GM21447 (cell line): ENCODE measurements at regions not wholly inside any gene's neighbourhood (a gene's known extent, or its start where the extent isn't known, plus 50 kb on each side); places are given as distances from the start of the nearest gene placed in this dataset.
"Not testable (repeated sequence)": the region's sequence is repeated elsewhere in the genome, so short reads cannot be mapped to it uniquely, and the experiment has no call there.

ENCODE experiments used
- ATAC-seq: cut with Tn5 transposase; IDR thresholded peaks from one replicate; pipeline ENCODE4 v1.9.1; 2021; ENCODE audit not compliant: unreplicated experiment

DNA sequence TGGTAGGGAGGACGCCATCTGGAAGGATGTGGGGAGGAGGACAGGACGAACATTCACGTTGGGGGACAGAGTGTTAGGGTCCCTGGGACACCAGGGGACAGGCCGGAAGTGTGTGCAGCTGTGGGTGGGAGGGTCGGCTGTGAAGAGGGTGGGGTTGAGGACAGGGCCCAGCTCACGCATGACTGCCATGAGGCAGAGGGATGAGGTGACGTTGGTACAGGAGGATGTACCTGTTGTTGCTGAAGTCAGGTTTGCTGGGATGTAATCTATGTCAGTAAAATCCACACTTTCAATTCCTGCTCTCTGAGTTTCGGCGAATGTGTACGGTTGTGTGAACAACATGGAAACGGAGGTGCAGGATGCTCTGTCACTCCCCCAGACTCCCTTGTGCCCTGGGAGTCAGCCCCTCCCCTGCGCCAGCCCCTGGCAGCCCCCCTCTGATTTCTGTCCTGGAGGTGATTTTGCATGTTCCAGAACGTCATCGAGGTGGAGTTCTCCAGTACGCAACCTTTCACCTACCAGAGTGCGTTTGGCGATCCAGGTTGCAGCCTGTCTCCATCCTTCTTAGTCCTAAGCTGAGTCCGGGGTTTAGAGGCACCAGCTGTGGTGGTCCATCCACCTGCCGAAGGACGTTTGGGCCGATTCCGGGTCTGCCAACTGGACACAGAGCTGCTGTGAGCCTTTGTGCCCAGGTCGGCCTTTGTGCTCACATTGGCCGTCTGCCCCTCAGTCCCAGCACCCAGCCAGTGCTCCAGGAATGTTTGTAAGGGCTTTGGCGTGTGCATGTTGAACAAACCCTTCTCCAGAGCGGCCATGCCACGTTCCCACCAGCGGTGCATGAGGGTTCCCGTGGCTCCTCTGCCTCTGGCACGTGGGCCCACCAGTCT, 203.2 kb downstream of the NPIPB11 start:
- ATAC-seq, result not testable (repeated sequence)

DNA sequence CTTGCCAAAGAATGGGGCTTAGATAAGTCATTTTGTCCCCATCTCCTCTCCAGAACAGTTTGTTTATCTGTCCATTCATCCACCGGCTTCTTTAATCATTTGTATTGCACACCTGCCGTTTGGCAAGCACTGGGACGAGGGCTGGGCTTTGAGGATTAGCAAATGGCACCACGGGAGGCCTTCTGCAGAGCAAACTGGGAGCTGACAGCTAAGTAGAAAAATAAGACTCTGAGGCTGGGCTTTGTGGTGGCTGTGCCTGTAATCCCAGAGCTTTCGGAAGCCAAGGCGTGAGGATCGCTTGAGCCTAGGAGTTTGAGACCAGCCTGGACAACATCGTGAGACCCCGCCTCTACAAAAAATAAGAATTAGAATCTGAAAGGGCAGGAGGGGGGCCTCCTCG, 203.9 kb downstream of the NPIPB11 start:
- not testable (repeated sequence) for ATAC-seq

DNA sequence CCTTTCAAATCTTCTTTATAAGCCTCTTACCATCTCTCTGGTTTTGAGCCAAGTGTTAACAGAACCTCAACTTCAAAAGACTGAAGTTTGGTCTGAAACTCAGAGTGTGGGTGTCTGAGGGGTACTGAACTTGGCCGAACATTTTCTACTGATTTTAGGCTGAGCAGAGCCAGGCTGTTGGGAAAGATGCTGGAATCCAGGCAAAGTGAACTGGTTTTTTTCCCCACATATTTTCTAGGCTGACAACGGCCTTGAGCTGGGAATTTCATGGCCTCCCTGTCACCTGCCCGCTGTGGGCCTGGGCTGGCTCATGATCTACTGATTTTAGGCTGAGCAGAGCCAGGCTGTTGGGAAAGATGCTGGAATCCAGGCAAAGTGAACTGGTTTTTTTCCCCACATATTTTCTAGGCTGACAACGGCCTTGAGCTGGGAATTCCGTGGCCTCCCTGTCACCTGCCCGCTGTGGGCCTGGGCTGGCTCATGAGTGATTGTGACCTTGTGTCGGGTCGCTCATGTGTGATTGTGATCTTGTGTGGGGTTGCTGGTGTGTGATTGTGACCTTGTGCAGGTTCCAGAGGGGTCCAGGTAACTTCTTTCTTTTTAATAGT, 204.4 kb downstream of the NPIPB11 start:
- ATAC-seq, result not testable (repeated sequence)

DNA sequence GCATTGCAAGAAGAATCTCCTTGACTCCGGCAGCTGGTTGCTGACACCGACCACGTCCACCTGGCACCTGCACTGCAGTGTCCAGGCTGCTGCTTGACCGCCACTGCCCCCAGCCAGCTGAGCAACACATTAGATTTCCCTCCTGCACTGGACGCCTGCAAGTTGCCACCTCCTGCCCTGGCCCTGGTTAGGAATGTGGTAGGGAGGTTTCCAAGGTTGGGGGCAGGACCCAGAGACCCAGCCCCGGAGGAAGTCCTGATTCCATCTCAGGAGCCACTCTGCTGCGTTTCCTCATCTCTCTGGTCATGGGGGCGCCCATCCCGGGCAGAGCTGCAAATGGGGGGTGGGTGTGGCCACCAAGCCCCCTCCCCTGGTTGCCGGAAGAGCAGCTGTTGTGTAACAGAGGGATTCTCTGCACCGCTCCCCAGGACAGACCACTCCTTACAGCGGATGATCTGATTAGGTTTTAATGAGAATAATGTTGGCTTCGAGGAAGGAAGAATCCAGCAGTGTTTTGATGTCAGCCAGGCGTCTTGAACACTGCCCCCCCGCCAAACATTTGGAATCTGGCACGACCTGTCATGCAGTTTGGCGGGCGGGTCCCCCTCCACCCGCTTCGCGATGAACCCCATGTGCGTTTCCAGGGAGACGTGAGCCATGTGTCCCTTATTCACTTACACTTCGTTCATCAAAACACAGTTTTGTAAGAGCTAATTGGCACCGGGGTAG, 205.1 kb downstream of the NPIPB11 start:
- ATAC-seq, result not testable (repeated sequence)

DNA sequence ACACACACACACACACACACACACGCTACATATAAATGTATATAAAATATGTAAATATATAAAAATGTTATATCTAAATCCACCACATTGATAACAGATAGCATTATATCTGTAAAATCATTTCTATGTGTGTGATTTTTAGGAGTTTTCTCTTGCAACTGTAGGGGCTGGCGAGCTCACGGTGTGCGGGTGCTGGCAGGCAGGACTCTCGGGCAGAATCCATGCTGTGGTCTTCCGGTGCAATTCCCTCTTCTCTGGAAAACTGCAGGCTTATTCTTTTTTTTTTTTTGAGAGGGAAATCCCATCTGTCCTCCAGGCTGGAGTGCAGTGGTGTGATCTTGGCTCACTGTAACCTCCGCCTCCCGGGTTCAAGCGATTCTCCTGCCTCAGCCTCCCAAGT, 205.8 kb downstream of the NPIPB11 start:
- not testable (repeated sequence) for ATAC-seq

DNA sequence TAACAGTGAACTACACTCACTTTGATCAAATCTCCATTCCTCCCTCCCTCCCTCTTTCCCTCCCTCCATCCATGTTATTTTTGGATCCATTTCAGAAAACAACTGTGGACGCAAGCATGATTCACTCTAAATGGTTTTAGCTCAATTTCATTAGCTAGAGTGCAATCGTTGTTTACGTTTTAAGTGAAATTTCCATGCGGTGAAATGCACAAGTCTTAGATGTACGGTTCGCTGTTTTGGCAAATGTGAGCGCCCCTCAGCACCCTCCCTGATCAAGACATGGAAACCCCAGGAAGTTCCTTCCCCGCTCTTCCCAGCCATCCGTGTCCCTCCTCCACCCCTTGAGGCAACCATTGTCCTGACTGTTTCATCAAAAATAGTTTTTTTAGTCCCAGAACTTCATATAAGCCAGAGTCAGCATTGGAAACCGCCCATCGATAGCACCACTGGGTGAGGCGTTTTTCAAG, 206.3 kb downstream of the NPIPB11 start:
- not testable (repeated sequence) for ATAC-seq

DNA sequence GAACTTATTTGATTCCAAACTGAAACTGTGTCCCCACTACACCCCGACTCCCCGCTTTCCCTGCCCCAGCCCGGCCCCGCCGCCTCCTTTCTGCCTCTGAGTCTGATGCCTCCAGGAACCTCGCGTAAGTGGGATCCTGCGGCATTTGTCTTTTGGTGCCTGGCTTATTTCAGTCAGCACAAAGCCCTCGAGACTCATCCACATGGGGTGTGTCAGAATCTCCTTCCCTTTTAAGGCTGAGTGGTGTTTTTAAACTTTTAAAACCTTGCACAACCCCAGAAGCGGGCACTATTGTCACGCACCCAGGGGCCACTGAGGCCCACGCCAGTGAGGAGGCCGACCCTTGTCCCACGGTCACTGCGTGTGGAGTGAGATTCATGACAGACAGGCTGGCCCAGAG, 206.9 kb downstream of the NPIPB11 start:
- ATAC-seq, result not testable (repeated sequence)

DNA sequence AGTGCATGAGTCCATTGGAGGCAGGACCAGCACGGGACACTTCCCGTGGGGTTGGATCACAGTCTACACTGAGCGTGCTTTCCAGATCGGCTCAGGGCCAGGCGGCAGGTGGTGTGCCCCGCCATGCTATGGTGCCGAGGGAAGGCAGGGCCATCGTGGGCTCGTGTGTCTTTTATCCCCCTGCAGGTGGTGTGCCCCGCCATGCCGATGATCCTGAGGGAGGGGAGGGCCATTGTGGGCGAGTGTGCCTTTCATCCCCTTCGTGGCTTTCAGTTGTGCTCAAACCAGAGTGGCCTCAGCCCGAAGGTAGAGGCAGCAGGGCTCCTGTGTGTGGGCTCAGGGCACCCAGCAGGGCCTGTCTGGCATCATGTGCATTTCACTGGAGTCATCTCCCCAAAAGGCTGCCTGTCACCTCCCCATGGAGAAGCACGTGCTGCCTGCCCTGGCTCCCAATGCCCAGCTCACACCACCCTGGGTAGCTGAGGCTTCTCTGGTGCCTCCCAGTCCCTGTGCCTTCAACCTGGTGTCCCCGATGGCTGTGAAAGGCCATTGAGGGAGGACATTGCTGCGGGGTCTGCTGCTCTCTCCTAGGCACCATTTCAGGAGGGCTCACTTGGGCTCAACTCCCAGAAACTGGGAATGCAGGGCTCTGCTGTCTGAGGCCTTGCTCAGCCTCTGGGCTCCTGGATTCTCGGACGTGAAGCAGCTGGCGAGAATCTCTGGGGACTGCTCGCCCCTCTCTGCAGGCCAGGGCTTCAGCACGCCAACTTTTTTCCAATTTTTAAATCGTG, 207.6 kb downstream of the NPIPB11 start:
- no peak for ATAC-seq

DNA sequence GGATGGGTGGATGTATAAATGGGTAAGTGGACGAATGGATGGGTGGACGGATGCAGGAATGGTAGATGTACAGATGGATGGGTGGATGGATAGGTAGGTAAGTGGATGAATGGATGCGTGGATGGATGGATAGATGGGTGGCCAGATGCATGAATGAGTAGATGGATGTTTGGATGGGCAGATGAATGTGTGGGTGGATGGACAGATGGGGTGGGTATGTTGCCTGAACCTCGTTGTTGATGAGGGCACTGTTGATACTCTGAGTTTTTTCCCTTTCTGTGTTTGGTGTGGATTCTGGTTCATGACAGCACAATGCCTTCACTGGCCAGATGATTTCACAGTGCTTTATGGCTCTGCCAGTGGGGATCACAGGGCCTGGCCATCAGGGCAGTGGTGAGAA, 208.3 kb downstream of the NPIPB11 start:
- ATAC-seq, result no peak

DNA sequence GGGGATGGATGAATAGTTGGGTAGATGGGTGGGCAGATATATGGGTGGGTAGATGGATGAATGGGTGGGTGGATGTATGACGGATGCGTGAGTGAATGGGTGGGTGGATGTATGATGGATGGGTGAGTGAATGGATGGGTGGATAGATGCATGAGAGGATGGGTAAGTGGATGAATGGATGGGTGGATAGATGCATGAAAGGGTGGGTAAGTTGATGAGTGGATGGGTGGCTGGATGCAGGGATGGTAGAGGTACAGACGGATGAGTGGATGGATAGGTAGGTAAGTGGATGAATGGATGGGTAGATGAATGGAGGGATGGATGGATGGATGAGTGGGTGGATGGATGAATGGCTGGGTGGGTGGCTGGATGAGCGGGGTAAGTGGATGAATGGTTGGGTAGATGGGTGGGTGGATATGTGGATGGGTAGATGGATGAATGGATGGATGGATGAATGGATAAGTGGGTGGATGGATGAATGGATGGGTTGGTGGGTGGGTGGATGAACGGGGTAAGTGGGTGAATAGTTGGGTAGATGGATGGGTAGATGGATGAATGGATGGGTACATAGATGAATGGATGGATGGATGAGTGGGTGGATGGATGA, 208.9 kb downstream of the NPIPB11 start:
- ATAC-seq, result not testable (repeated sequence)

DNA sequence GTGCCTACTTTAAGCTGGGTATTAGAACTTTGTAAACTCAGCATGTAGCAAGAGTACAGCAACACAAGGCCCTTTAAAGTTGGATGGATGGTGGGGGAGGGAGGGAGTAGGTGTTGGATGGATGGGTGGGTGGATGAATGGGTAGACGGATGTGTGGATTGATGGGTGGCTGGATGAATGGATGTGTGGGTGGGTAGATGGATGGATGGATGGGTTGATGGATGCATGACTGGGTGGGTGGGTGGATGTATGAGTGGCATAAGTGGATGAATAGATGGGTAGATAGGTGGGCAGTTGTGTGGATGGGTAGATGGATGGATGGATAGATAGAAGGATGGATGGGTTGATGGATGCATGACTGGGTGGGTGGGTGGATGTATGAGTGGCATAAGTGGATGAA, 209.8 kb downstream of the NPIPB11 start:
- not testable (repeated sequence) for ATAC-seq

DNA sequence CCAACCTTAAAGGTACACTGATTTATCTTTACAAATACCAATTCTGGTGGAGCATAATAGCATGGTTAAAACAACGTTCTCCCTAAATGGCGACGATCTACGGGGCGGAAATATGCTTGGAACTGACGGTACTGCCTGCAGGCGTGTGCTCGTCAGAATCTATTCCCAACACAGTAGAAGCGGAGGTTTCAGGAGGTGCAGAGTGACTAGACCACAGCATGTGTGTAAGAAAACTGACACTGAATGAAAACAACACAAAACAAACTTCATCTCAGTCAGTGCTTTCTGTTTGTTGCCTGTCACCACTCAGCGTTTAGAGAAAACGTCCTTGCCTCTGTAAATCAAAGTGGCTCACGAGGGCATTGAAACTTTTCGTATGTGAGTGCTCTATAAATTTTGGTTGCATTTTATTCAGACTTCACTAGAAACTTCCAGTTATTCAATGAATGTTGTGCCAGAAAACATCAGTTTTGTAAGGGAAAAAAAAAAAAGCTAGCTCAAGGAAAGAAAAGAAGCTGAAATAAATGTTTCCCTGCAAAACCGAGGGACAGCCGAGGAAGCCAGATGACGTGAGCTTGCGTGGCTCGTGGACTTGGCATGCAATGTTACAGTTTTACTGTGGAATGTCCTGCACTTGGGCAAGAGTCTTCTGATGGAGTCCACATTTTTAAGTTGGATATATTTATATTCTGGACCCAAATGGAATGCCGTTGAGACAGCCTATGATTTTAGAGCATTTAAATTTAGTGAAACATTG, 210.4 kb downstream of the LAT start:
- ATAC-seq, result not testable (repeated sequence)

DNA sequence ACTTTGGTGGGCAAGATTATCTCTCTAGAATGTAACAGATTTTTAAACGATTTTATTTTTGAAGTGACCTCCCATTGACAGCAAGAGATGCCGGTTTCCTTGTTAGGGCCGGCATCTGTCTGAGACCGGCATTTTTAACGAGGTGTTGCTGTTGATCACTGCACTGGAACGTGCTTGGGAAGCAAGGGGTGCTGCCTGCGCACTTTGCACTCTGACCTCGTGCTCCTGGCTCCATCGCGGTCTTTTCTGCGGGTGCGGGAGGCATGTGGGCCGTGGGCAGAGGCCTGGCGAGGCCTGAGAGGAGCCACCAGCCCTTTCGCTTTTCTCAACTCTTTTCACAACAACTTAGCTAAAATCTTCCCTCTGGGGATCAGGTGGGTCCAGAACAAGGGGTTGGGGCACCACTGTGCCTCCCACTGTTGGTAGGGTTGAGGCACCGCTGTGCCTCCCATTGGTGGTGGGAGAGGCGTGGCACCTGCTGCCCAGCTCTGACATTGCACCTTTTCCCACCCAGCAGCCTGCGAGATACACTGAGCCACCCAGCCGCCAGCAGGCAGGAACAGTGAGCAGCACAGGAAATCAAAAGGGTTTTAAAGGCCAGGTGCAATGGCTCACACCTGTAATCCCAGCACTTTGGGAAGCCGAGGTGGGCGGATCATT, 209.5 kb downstream of the LAT start:
- ATAC-seq, result not testable (repeated sequence)

DNA sequence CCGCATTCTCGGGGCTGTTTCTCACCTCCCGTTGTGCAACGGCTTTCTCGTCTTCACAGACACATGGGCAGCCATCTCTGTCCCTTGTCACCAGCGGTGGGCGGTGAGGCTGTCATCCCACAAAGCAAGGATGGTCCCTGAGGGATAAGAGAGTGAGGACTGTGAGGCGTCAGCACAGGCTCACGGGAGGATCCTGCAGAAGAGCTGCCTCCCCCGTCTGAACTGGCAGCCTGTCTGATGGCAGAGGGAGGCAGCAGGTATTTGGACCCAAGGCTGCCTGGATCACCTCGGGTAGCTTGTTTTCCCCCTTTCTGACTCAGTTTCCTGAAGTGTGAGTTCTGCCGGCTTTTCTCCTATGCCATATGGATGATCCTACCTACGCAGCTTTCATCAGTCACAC, 208.8 kb downstream of the LAT start:
- not testable (repeated sequence) for ATAC-seq

DNA sequence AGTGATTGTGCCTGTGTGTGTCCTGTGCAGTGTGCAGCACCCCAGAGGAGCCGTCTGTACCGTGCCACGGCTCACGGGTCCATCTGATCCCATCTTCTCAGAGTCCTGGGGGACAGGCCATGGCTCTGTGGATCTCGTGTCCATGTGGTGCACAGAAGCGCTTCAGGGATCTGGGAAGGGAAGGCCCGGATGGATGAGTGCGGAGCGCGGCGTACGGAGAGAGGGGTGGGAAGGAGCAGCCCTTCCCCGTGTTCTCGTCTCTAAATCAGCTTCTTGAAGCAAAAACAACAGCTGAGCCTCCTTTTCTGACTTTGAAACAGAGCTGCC, 208.4 kb downstream of the LAT start:
- not testable (repeated sequence) for ATAC-seq

DNA sequence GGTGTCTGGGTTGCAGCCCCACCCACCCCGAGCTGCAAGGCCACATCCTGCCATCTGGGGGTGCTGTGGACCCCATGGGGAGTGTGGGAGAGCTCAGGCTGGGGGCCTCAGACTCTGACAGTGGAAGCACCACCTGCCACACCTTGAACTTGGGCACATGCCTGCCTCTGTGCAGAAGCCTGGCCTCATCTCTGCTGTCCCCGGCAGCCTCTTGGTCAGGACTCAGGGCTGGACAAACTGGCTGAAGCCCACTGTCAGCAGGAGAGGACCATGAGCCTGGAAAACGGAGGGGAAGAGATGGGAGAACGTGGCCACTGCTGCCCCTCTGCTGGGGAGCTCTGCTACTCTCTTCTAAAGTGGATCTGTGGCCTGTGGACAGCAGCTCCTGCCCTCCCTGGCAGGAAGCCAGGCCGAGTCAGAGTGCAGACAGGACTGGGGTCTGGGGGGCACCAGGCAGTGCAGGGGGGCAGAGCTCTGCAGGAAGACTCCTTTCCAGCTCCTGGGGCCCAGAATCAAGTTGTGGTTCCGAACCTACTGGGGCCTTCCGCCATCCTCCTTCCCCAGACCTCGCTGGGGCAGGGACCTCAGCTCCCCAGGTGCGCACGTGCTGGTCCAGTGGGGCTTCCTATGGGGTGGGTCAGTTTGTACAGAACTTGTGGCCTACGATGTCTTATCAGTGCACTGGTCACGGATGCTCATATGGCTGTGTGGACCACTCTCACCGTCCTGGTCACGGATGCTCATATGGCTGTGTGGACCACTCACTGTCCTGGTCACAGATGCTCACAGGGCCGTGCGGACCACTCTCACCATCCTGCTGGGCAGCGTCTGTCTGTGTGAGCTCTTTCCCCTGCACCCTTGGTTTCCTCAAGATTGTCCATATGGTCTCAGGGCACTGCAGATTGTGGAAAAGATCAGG, 207.7 kb downstream of the LAT start:
- no peak for ATAC-seq

DNA sequence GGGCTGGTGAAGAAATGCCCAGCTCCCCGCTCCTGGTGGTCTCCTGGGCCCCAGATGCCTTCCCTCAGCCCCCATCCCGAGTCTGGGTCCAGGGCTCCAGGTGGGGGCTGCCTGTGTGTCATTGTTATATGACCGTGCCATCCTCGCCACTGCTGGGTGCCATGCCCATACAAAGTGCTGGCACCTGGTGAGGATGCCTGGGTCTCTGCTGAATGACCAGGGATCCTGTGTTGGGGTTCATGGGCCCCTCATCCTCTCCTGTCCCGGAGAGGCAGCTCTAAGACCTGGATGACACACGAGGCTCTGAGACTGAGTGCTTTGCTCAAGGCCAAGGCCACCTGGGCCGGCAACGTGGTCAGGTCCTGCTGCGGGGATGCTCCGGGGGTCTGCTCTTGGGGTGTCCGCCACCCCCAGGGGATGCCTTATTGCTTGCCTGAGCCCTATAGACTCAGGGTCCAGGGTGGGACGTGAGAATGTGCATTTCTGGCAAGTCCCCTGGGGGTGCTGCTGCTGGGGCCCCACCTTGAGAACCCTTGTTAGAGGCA, 206.9 kb downstream of the LAT start:
- ATAC-seq, result not testable (repeated sequence)
